ENCODE measurements at regions not wholly inside any gene's neighbourhood (a gene's known extent, or its start where the extent isn't known, plus 50 kb on each side); places are given as distances from the start of the nearest gene placed in this dataset.
A peak's percentile ranks its signal among the peaks of the same experiment; 100 is the strongest.

- no peak overlapping the region for H2AK5ac ChIP-seq (ENCODE audit: low read depth, low read length)
- POLR2A ChIA-PET (ENCODE audit: partially characterized antibody): no interaction called here
- H2BK120ac ChIP-seq (replicated peaks; ENCODE audit: low read depth, low read length): no peak overlapping the region
- peak in 1 of 2 experiments; percentile 19 for DNase-seq (ENCODE audit: low read depth in 1 of 2, low spot score in 2 of 2)
- no peak overlapping the region for H4K5ac ChIP-seq (ENCODE audit: insufficient read length, low read depth, low read length)
- H4K91ac ChIP-seq (replicated peaks; ENCODE audit: insufficient read length, low read length): no peak overlapping the region
- no peaks in the 10 kb centered on the region for H3K36me3 ChIP-seq (ENCODE audit: control insufficient read depth in 2 of 4, insufficient read depth in 4 of 4, low read length in 3 of 4)
- H3K9ac ChIP-seq (replicated peaks in 1 of 4; ENCODE audit: extremely low read depth in 1 of 4, low read depth in 3 of 4, low read length in 3 of 4): no peak overlapping the region
- no peak overlapping the region for H4K8ac ChIP-seq (ENCODE audit: extremely low read depth, insufficient read depth, low read length)
- H2BK5ac ChIP-seq (ENCODE audit: low read depth, low read length): no peak overlapping the region
- no peak overlapping the region for H2AFZ ChIP-seq (ENCODE audit: low read length)
- no peak overlapping the region for H2BK15ac ChIP-seq (ENCODE audit: low read length)
- WGBS, 2 experiments (ENCODE audit: extremely low coverage in 1 of 2, insufficient coverage in 1 of 2, insufficient read length in 1 of 2, insufficient replicate concordance in 2 of 2, low coverage in 1 of 2, low lambda C conversion rate in 2 of 2, missing lambda C conversion rate in 1 of 2): 86% methylated on average over 7 of the region's 10 CpGs; no CpG with 5 or more reads in 1 of the 2 experiments
- no peak overlapping the region for H2BK12ac ChIP-seq (ENCODE audit: low read depth, low read length)
- H3K4me1 ChIP-seq (replicated peaks in 1 of 4; ENCODE audit: control insufficient read depth in 3 of 4, insufficient read depth in 4 of 4, low read length in 3 of 4): no peaks in the 10 kb centered on the region
- FAIRE-seq: no peak
- H3K23me2 ChIP-seq (ENCODE audit: low read depth, low read length): no peaks in the 10 kb centered on the region
- no peaks in the 10 kb centered on the region for H3K79me2 ChIP-seq (ENCODE audit: control insufficient read depth in 1 of 2, insufficient read depth in 2 of 2, low read length in 2 of 2)
- H3K4ac ChIP-seq (replicated peaks; ENCODE audit: insufficient read length, low read depth, low read length): no peak overlapping the region
- H3K14ac ChIP-seq (ENCODE audit: insufficient read length): no peak overlapping the region
- TF ChIP-seq SRF (IDR thresholded peaks at IDR 0.05; ENCODE audit: low read depth, low read length) (no peak), HDAC6 (IDR thresholded peaks at IDR 0.05; ENCODE audit: low read depth, low read length) (no peak), USF2 (IDR thresholded peaks at IDR 0.05; ENCODE audit: low read length) (no peak), BACH1 (IDR thresholded peaks at IDR 0.05; ENCODE audit: low read length) (no peak), RNF2 (IDR thresholded peaks at IDR 0.05; ENCODE audit: borderline replicate concordance, low read depth, low read length, missing control alignments, poor library complexity, severe bottlenecking) (no peak), POLR2AphosphoS5 (IDR thresholded peaks at IDR 0.05; ENCODE audit: low read depth, low read length) (no peak), SIRT6 (IDR thresholded peaks at IDR 0.05; ENCODE audit: low read length) (no peak), SAP30 (IDR thresholded peaks at IDR 0.05; ENCODE audit: insufficient read depth, insufficient replicate concordance, low read length) (no peak), TAF7 (optimal IDR thresholded peaks at IDR 0.05; ENCODE audit: borderline replicate concordance, low read depth, low read length) (no peak), KDM4A (IDR thresholded peaks at IDR 0.05; ENCODE audit: low read depth, low read length, severe bottlenecking) (no peak), HDAC2 (IDR thresholded peaks at IDR 0.05; ENCODE audit: borderline replicate concordance in 1 of 2, low read depth in 2 of 2, low read length in 2 of 2) (no peak)
- H2BK20ac ChIP-seq (ENCODE audit: low read length): no peak overlapping the region
- CTCF ChIA-PET (ENCODE audit: partially characterized antibody): no interaction called here
- no peak overlapping the region for H3K27ac ChIP-seq (ENCODE audit: low read depth, low read length)
- H3K27me3 ChIP-seq (replicated peaks in 1 of 4; ENCODE audit: control insufficient read depth in 3 of 4, extremely low read depth in 1 of 4, insufficient read depth in 3 of 4, low read length in 3 of 4): no peaks in the 10 kb centered on the region
- no peaks in the 10 kb centered on the region for H3K79me1 ChIP-seq (ENCODE audit: low read depth, low read length)
- H3K4me2 ChIP-seq (ENCODE audit: insufficient read depth in 1 of 2, low read depth in 2 of 2, low read length in 2 of 2): no peak overlapping the region
- no peak overlapping the region for H3K4me3 ChIP-seq (ENCODE audit: extremely low read depth in 1 of 4, insufficient read depth in 2 of 4, low read depth in 3 of 4, low read length in 4 of 4)
- H3K56ac ChIP-seq (replicated peaks; ENCODE audit: insufficient read length, low read depth, low read length): no peak overlapping the region
- H3K9me3 ChIP-seq (ENCODE audit: insufficient read depth in 2 of 2, low read depth in 1 of 2, low read length in 1 of 2): no peaks in the 10 kb centered on the region
- no peak overlapping the region for H3K23ac ChIP-seq (ENCODE audit: insufficient read length)
- H4K20me1 ChIP-seq (replicated peaks in 1 of 2; ENCODE audit: control insufficient read depth in 1 of 2, insufficient read depth in 2 of 2, low read length in 2 of 2): no peaks in the 10 kb centered on the region
- H3K18ac ChIP-seq (ENCODE audit: extremely low read depth, low read length): no peak overlapping the region
Observed at GRCh38 chr19:32199501-32200040, 145.8 kb upstream of the ZNF507 start.
